ENCODE measurements at regions not wholly inside any gene's neighbourhood (a gene's known extent, or its start where the extent isn't known, plus 50 kb on each side); places are given as distances from the start of the nearest gene placed in this dataset.
"Not testable (repeated sequence)": the region's sequence is repeated elsewhere in the genome, so short reads cannot be mapped to it uniquely, and the experiment has no call there.

DNA sequence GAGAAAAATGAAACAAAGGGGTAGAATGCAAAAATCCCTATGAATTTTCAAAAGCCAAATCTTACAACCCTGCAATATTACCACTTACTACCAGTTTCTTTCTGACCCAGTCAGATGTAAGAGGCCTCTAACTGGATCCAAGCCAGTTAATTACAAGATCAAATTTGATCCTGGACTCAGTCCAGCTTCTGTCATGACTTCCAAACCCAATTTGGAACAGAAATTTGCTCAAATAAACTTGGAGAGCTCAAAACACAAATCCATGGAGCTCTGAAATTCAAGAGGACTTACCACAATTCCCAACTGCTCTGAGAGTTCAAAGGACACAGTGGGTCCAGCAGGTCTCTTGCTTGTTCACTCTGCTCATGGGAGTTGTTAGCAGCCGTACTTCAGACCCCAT, 1271.7 kb upstream of the SLC39A10 start:
- CTCF ChIA-PET, result interaction anchor here (0.6 kb wide), 1 partner anchor 219 kb away, joined by 3 read pairs; no protein-coding TSS in a partner anchor

DNA sequence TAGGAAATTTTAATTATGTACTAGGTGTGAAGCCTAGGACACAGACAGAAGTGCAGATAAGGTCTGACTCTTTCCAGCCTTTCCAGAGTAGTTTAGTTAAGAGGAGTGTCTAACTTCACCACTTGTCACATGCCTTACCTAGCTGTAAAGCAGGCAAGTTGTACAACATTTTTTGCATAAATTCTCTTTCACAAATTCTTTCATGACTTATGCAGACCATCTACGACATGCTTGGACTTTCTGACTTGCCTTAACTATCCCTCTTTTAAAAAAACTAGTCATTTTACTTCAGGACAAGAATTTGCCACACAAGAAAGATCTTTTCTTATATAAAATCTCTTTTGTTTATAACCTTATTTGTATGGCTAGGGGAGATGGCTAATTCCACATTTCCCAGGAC, 1273.6 kb upstream of the SLC39A10 start:
- no peaks in the 10 kb centered on the region for H3K4me1 Mint-ChIP-seq (ENCODE audit: low read depth)
- H3K27me3 Mint-ChIP-seq, result no peaks in the 10 kb centered on the region
- H3K27ac Mint-ChIP-seq, result no peak overlapping the region
- ChIA-PET POLR2A (no interaction called here), CTCF (no interaction called here)
- intact Hi-C loops (cut with micrococcal nuclease), result no loop called here
- no peak for DNase-seq
- H3K9me3 Mint-ChIP-seq, result peaks cover 13% of the 10 kb centered on the region
- H3K36me3 Mint-ChIP-seq, result no peaks in the 10 kb centered on the region
- no peak overlapping the region for H3K4me3 Mint-ChIP-seq

More for the DNA sequence above, 1271.7 kb upstream of the SLC39A10 start:
- no peak for DNase-seq
- Mint-ChIP-seq H3K27ac (no peak overlapping the region), H3K9me3 (peaks cover 13% of the 10 kb centered on the region), H3K4me3 (no peak overlapping the region), H3K4me1 (ENCODE audit: low read depth) (no peaks in the 10 kb centered on the region), H3K36me3 (no peaks in the 10 kb centered on the region), H3K27me3 (no peaks in the 10 kb centered on the region)
- POLR2A ChIA-PET, result no interaction called here
- intact Hi-C loops (cut with micrococcal nuclease), result no loop called here

DNA sequence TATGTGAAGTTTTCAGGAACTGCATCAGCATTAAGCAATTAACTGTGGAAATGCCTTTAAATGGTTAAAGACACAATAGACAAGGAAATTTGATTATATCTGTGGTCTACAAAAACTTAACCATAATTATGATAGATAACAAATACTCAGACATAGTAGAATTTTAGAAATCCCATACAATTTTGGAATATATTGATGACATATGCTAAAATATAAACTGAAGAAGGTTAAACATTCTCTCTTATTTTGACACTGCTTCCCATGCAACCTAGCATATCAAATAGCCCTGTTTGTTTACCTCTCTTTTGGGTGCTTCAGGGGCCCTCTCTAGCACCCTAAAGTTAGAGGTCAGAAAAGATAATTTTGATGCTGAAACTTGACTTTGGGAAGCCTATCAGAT, 1274.8 kb upstream of the SLC39A10 start:
- Mint-ChIP-seq H3K4me1 (ENCODE audit: low read depth) (no peaks in the 10 kb centered on the region), H3K27ac (no peak overlapping the region), H3K9me3 (peaks cover 13% of the 10 kb centered on the region), H3K27me3 (no peaks in the 10 kb centered on the region), H3K36me3 (no peaks in the 10 kb centered on the region), H3K4me3 (no peak overlapping the region)
- CTCF ChIA-PET, result no interaction called here
- no peak for DNase-seq
- intact Hi-C loops (cut with micrococcal nuclease), result no loop called here
- POLR2A ChIA-PET, result no interaction called here

DNA sequence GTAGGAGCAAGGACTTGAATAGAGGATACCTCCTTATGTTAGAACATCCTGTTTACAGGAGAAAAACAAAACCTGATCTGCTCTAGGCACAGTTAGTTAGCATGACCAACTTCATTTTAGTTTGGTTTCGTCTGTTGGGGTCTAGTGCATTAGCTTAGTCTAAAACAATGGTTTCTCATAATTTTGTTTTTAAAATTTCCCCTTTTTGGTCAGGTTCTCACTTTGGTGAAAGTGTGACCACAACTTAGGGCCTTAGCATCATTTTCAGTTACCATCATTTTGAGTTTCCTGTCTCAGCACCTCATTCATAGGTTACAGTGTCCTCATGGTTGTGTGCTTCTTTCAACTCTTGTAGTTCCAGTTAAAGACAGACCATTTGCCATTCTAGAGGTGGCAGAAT, 1277.0 kb upstream of the SLC39A10 start:
- peaks cover 13% of the 10 kb centered on the region for H3K9me3 Mint-ChIP-seq
- no peaks in the 10 kb centered on the region for H3K4me1 Mint-ChIP-seq (ENCODE audit: low read depth)
- H3K4me3 Mint-ChIP-seq, result no peak overlapping the region
- H3K27ac Mint-ChIP-seq, result no peak overlapping the region
- intact Hi-C loops (cut with micrococcal nuclease), result no loop called here
- ChIA-PET POLR2A (no interaction called here), CTCF (no interaction called here)
- H3K36me3 Mint-ChIP-seq, result no peaks in the 10 kb centered on the region
- no peak for DNase-seq
- H3K27me3 Mint-ChIP-seq, result no peaks in the 10 kb centered on the region

DNA sequence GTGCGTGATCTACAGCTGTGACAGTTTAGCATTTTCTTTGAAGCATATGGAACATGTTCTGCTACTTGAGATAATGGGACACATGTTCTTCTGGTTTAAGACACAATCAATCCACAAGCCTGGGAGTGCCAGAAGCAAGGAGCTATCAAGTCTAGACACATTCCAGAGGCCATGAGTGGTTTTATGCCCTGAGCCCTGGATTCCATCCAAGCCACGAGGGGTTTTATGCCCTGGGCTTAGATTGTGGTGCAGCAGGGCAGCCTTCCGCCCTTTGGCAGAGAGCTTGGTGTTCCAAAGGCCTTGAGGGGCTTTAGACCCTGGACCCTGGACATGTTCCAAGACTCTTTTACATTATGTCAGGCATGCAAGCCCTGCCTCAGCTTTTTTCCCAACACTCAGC, 1289.6 kb upstream of the SLC39A10 start:
- H3K36me3 Mint-ChIP-seq; intact Hi-C loops (cut with micrococcal nuclease); DNase-seq: not testable (repeated sequence)

DNA sequence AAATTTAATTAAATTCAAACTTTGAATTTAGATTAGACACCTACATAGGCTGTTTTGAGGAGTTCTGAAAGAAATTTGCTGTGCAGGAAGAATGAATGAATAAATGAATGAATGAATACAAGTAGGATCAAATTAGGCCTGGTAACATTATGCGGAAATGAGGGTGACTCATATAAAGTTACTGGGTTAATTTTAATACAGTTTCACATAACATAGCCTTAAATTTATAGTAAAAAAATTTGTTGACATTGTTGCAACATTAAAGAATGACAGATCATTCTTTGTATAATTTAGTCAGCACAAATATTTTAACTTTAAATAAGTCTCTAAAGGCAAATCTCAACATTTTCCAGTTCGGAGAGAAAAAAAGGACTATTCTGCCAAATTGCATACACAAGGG, 1293.1 kb upstream of the SLC39A10 start:
- Mint-ChIP-seq H3K4me1 (ENCODE audit: low read depth) (peaks cover 2% of the 10 kb centered on the region), H3K27ac (no peak overlapping the region), H3K27me3 (no peaks in the 10 kb centered on the region), H3K9me3 (peaks cover 2% of the 10 kb centered on the region), H3K36me3 (no peaks in the 10 kb centered on the region), H3K4me3 (no peak overlapping the region)
- ChIA-PET POLR2A (no interaction called here), CTCF (no interaction called here)
- intact Hi-C loops (cut with micrococcal nuclease), result no loop called here
- DNase-seq, result no peak

More for the DNA sequence above, 1289.6 kb upstream of the SLC39A10 start:
- H3K9me3 Mint-ChIP-seq; H3K27me3 Mint-ChIP-seq; H3K4me1 Mint-ChIP-seq (ENCODE audit: low read depth); CTCF ChIA-PET; H3K4me3 Mint-ChIP-seq; H3K27ac Mint-ChIP-seq; POLR2A ChIA-PET: not testable (repeated sequence)

DNA sequence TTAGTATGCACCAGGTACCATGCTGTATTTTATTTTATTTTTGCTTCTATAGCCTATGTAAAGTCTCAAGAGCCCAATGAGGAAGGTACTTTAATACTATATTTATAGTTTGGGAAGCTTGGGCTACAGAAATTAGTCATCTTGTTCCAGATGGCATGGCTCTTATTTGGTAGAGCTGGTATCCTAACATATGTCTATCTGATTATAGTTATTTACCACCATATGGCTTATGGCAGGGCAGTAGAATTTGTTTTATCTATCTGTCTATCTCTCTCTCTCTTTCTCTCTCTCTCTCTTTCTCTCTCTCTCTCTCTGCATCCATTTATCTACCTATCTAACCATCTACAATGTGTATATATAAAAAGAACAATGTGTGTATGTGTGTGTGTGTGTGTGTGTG, 1293.7 kb upstream of the SLC39A10 start:
- no peaks in the 10 kb centered on the region for H3K36me3 Mint-ChIP-seq
- no peak overlapping the region for H3K4me3 Mint-ChIP-seq
- intact Hi-C loops (cut with micrococcal nuclease), result no loop called here
- H3K27me3 Mint-ChIP-seq, result no peaks in the 10 kb centered on the region
- H3K4me1 Mint-ChIP-seq (ENCODE audit: low read depth), result no peaks in the 10 kb centered on the region
- POLR2A ChIA-PET, result no interaction called here
- CTCF ChIA-PET, result no interaction called here
- H3K9me3 Mint-ChIP-seq, result peaks cover 2% of the 10 kb centered on the region
- DNase-seq, result no peak
- H3K27ac Mint-ChIP-seq, result no peak overlapping the region

DNA sequence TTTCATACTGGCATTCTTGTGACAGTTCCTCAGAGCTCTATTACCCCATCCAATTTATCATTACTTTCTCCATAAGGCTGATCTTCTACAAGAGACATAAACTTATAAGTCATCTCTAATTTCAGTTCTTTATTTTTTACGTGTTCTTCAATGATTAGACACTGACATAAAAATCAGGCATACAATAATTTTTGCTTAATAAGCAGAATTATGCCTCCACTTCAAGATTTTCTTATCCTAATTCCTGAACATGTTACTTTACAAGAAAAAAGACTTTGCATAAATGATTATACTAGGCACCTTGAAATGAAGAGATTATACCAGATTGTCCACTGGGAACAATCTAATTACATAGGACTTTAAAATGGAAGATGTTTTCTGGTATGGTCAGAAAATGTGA, 1304.5 kb upstream of the SLC39A10 start:
- H3K4me1 Mint-ChIP-seq (ENCODE audit: low read depth), result no peaks in the 10 kb centered on the region
- no peak overlapping the region for H3K27ac Mint-ChIP-seq
- intact Hi-C loops (cut with micrococcal nuclease), result no loop called here
- no peak overlapping the region for H3K4me3 Mint-ChIP-seq
- ChIA-PET POLR2A (no interaction called here), CTCF (no interaction called here)
- no peaks in the 10 kb centered on the region for H3K36me3 Mint-ChIP-seq
- H3K27me3 Mint-ChIP-seq, result no peaks in the 10 kb centered on the region
- no peaks in the 10 kb centered on the region for H3K9me3 Mint-ChIP-seq
- DNase-seq, result no peak

DNA sequence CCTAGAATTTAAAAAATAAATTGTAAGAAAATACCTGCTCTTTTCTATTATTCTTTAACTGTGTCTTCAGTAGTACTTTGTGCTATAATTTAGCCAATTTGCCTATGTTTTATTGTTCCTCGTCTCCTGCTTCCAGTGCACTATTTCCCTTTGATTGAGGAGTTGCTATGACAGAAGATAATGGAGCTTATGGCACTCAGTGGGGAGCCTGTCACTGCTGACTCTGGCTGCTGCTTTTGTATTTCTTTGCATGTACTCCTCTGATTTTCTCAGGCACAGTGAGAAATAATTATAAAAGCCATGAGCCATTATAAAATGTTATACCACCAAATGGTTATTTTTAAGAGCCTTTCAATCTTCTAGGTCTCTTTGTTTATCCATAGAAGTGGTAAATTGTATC, 1310.8 kb upstream of the SLC39A10 start:
- no peak overlapping the region for H3K4me3 Mint-ChIP-seq
- no peaks in the 10 kb centered on the region for H3K27me3 Mint-ChIP-seq
- no peaks in the 10 kb centered on the region for H3K4me1 Mint-ChIP-seq (ENCODE audit: low read depth)
- no peak overlapping the region for H3K27ac Mint-ChIP-seq
- ChIA-PET POLR2A (no interaction called here), CTCF (no interaction called here)
- H3K9me3 Mint-ChIP-seq, result no peaks in the 10 kb centered on the region
- no peak for DNase-seq
- intact Hi-C loops (cut with micrococcal nuclease), result no loop called here
- H3K36me3 Mint-ChIP-seq, result no peaks in the 10 kb centered on the region

DNA sequence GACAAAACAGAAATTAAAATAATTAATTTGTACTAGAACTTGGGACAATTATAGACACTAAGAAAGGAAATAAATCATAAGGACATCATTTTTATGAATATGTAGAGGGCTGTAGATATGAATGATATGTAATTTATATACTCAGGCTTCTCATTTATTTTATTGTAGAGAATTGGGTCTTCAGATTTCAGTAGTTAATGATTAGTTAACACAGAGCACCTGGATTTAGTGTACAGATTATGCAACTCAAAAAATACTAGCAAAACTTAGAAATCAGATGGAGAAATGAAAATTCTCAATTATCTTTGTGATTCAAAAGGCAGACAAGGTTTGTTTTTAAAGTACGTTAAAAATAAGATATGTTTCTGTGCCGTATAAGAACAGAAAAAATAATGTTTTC, 1311.7 kb upstream of the SLC39A10 start:
- no peak overlapping the region for H3K27ac Mint-ChIP-seq
- intact Hi-C loops (cut with micrococcal nuclease), result no loop called here
- CTCF ChIA-PET, result no interaction called here
- no peaks in the 10 kb centered on the region for H3K4me1 Mint-ChIP-seq (ENCODE audit: low read depth)
- no peaks in the 10 kb centered on the region for H3K9me3 Mint-ChIP-seq
- no peaks in the 10 kb centered on the region for H3K27me3 Mint-ChIP-seq
- POLR2A ChIA-PET, result no interaction called here
- no peak overlapping the region for H3K4me3 Mint-ChIP-seq
- no peaks in the 10 kb centered on the region for H3K36me3 Mint-ChIP-seq
- no peak for DNase-seq

DNA sequence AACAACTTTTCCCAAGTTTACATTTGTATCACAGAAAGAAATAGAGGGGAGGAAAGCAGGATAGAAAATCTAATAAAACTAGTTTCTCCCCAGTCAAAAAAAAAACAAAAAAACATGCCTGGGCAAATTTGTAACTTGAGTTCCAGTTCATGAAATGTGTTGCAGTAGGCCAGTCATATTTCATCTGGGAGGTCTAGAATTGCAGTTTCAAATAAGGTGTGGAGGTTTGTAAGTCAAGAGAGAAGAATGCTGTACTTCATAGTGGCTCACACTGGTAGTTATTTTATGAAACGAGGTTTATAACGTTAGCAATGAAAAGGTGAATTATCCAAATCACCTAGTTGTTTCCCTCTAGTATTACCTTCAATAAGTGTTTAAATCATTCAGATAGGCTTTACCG, 1313.9 kb upstream of the SLC39A10 start:
- ChIA-PET POLR2A (no interaction called here), CTCF (no interaction called here)
- Mint-ChIP-seq H3K36me3 (no peaks in the 10 kb centered on the region), H3K9me3 (no peaks in the 10 kb centered on the region), H3K4me1 (ENCODE audit: low read depth) (no peaks in the 10 kb centered on the region), H3K27ac (no peak overlapping the region), H3K4me3 (no peak overlapping the region), H3K27me3 (no peaks in the 10 kb centered on the region)
- DNase-seq, result no peak
- intact Hi-C loops (cut with micrococcal nuclease), result no loop called here

DNA sequence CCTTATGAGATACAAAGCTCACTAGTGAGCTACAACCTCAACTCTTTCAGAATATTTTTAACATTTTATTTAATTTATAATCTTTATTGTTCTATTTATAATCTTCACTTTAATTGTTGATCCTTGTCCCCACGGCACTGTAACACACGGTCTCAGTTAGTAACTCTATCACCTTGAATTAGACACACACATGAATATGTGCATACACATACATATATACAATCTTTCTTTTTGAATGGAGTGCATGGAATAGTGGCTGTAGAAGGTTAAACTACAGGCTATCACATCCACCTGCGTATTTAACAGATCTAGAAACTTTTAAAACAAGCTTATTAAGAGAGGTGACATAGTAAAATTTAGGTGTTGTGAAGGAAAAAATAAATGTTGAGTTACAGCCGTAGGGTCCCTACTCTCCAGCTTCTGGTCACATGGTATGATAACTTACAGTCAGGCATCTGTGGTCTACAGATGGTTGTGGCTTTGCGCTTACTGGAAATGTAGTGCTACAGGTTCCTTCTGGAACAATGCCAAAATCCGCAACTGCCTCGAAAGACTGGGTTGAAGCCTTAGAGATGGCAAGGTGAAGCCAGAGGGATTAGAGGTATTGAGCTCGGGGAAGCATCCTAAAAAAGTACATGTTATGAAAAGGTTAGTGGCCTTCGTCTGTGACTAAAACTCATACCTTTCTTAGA, 1324.1 kb upstream of the SLC39A10 start:
- DNase-seq, result no peak
- no peaks in the 10 kb centered on the region for H3K4me1 Mint-ChIP-seq (ENCODE audit: low read depth)
- no peak overlapping the region for H3K27ac Mint-ChIP-seq
- intact Hi-C loops (cut with micrococcal nuclease), result no loop called here
- H3K36me3 Mint-ChIP-seq, result no peaks in the 10 kb centered on the region
- no peak overlapping the region for H3K4me3 Mint-ChIP-seq
- CTCF ChIA-PET, result no interaction called here
- no peaks in the 10 kb centered on the region for H3K9me3 Mint-ChIP-seq
- POLR2A ChIA-PET, result no interaction called here
- H3K27me3 Mint-ChIP-seq, result no peaks in the 10 kb centered on the region

DNA sequence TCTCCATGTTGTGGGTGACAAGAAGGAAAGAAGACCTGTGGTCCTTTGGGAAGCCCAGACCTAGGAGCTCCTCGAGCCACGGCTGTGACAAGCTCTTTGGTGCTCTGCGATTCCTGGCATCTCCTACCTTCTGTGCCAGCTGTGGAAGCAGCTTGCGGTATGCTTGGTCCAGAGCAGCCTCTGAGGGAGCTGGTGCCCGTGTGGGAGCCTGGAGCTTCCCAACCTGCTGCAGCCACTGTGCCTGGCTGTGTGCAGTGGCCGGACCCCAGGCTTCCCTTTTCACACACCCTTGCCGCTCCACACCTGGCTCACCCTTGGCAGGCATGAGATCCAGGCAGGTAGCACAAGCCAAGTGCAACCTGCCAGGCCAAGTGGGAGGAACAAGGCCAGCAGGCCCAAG, 1328.6 kb upstream of the SLC39A10 start:
- intact Hi-C loops (cut with micrococcal nuclease), result no loop called here
- no peak for DNase-seq
- no peak overlapping the region for H3K4me3 Mint-ChIP-seq
- H3K9me3 Mint-ChIP-seq, result no peaks in the 10 kb centered on the region
- H3K27me3 Mint-ChIP-seq, result no peaks in the 10 kb centered on the region
- H3K27ac Mint-ChIP-seq, result no peak overlapping the region
- no peaks in the 10 kb centered on the region for H3K36me3 Mint-ChIP-seq
- ChIA-PET POLR2A (no interaction called here), CTCF (no interaction called here)
- H3K4me1 Mint-ChIP-seq (ENCODE audit: low read depth), result no peaks in the 10 kb centered on the region

Measured in activated CD4-positive, alpha-beta memory T cell treated with anti-CD3 and anti-CD28 coated beads for 36 hours (primary cell).